GM18861 (cell line): ENCODE measurements at regions not wholly inside any gene's neighbourhood (a gene's known extent, or its start where the extent isn't known, plus 50 kb on each side); places are given as distances from the start of the nearest gene placed in this dataset.

Experiments used
- ATAC-seq: cut with Tn5 transposase; IDR thresholded peaks from one replicate; pipeline ENCODE4 v1.9.1; 2021; ENCODE audit not compliant: unreplicated experiment

DNA sequence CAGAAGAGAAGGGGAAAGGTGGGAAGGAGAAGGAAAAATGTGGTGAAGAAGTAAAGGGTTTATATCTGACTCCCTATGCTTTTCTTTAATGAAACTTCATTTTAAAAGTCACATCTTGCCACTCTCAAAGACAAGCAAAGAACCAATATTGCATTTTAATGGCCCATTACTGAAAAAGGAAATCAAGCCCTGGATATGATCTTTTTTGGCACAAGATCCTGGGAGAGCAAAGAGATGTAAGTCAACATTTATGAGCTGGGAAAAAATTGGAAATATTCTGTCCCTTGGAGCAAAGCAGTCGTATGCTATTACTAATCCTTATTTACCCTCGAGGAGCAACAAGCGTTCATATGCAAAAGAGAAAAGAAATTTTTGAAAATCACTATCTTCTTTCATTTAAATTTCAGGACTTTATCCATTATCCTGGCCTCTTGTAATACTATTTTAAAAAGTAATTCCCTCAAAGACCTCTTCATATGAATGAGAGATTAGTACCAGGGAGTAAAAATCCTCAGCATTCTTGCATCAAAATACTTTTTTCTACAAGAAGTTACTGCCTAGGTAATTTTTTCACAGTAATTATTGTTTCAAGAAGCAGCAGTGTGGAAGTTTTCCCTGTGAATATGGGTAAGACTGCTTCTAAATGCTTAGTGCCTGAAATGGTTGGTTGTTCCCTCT, 435.3 kb upstream of the PDZRN3 start:
- no peak for ATAC-seq

GRCh38 chr3:74059301-74059922, 434.7 kb upstream of the PDZRN3 start:
- no peak for ATAC-seq

GRCh38 chr3:74057169-74057568, 432.4 kb upstream of the PDZRN3 start:
- ATAC-seq: no peak

- ATAC-seq: no peak
Observed at GRCh38 chr3:74055061-74055460, 430.3 kb upstream of the PDZRN3 start.

DNA sequence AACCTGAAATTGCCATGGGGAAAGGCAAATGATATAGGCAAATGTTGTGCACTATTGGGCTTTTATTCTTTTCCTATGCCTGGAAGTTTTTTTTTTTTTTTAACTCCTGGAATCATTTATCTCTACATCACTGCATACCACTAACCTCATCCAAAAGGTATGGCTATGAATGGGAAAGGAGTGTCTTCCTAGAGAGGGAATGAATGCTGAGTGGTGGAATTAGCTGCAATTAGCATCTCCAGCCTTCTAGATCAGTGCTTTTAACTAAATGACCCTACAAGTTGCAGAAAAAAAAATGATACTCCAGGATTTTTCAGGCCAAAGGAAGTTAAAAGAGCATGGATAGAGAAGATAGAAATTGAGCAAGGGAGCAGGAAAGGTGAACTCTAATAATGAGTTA, 429.8 kb upstream of the PDZRN3 start:
- ATAC-seq: no peak

DNA sequence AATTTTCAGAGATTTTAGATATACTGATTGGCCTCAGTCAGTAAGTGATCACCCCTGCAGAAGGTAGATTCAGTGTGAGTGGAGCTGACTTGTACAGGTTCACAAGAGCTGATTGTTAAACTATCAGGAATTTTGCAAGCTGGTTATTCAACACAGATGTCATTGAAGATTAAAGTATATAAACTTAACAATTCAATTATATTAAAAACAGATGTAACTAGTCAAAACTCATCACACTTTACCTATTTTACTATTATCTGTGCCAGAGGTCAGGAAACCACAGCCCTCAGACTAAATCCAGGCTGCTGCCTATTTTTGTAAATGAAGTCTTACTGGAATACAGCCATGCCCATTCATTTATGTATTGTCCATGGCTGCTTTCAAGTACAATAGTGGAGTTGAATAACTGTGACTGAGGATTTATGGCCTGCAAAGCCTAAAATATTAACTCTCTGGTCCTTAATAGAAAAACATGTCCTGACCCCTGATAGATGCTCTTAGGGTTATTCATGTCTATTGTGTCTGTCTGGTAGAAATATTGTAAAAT, 429.3 kb upstream of the PDZRN3 start:
- ATAC-seq: no peak

- no peak for ATAC-seq
Observed at GRCh38 chr3:74049444-74049843, 424.7 kb upstream of the PDZRN3 start.

- no peak for ATAC-seq
Observed at GRCh38 chr3:74048699-74049098, 424.0 kb upstream of the PDZRN3 start.

GRCh38 chr3:74045000-74045399, 420.3 kb upstream of the PDZRN3 start:
- ATAC-seq: no peak

DNA sequence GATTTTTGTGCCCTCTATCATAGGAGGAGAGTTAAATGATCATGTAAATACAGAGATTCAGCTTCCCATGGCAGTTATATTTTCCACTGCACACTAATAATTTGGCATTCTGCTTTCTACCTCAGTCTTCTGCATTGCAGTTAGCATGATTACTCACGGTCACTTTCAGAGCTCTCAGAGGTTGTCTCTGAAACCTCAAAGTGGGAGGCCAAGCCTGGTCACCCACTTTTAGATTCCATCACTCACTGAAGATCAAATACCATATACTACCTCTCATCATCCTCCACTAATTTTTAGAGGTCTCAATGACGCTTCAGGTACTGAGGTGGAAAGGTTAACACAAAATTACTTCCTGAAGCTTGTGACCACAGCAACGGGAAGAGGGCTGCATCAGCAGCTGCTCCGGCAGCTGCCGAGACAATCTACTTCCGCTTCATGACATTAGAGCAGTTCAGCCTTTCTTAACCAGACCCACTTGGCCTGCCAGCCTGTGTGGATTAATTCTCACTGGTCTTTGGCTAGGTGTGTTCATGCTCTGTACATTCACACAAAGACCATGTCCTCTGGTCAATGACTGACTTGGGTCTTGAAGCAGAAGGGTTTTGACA, 416.4 kb upstream of the PDZRN3 start:
- no peak for ATAC-seq

DNA sequence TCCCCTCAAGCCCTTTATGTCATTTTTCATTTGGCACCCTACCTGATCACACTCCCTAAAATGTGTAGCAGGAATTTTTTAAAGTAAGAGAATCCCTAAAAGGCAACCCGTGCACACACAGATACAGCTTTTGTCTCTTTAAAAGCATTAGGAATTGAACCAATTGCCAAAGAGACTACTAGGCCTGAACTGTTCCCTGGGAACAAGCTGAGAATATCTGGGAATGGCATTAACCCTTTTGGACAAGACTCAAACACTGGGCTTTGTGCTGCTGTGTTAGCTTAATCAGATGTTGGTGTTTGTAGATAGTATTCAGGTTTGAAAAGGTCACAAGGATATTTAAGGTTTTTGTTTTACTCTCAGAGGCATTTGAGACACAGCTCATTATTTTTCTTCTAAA, 414.4 kb upstream of the PDZRN3 start:
- ATAC-seq: no peak

DNA sequence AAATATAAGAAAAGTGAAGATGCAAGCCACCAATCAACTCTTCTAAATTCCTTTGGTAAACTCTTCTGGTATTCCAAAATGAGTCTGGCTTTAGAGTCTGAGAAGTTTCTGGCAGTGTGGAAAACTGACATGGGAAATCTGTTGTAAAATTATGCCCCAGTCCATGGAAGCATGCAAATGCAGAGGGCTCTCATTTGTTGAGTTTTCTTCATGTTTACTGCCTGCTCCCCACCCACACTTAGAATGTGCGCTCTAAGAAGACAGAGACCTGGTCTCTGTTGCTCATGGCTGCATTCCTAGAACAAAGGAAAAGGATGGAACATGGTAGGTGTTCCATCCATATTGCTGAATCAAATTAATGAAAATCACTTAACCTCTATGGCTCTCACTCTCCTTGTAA, 411.8 kb upstream of the PDZRN3 start:
- ATAC-seq: no peak

- no peak for ATAC-seq
Observed at GRCh38 chr3:74036102-74036501, 411.4 kb upstream of the PDZRN3 start.

DNA sequence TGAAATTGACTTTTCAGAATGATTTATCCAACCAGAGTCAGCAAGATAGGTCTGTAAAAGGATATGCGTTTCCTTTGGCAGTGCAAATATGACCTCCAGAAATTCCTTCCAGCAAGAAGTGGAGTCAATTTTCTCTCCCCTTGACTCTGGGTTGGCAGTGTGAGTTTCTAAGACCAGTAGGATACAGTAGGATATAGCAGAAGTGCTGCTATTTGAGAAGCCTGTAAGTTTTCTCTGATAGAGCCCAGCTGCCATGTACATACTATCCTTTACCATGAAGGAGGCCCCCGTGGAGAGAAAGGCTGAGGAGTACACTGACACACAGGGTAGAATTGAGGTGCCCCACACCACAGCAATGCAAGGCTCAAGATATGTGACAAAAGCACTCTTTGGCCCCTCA, 409.1 kb upstream of the PDZRN3 start:
- ATAC-seq: no peak

- ATAC-seq: no peak
Observed at GRCh38 chr3:74033381-74033780, 408.6 kb upstream of the PDZRN3 start.

- no peak for ATAC-seq
Observed at GRCh38 chr3:74027121-74027520, 402.4 kb upstream of the PDZRN3 start.

- no peak for ATAC-seq
Observed at GRCh38 chr3:74023395-74023794, 398.7 kb upstream of the PDZRN3 start.

DNA sequence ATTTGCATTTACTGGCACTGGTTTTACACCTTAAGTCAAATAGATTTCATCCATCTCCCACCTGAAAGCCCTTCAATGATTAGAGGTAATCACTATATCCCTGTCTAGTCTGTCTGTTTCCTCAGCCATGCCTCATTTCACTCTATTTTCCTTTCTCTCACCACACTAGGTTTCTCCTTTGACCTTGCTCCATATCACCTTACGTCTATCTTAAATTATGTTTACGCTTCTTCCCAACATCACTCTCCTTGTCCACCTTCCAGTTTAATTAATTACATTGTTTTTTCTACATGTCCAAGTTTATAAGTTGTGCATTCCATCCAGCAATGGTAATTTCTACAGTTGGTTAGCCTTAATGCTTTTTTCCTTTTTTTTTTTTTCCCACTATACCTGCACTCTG, 396.7 kb upstream of the PDZRN3 start:
- no peak for ATAC-seq

- ATAC-seq: no peak
Observed at GRCh38 chr3:74009961-74010844, 385.5 kb upstream of the PDZRN3 start.

DNA sequence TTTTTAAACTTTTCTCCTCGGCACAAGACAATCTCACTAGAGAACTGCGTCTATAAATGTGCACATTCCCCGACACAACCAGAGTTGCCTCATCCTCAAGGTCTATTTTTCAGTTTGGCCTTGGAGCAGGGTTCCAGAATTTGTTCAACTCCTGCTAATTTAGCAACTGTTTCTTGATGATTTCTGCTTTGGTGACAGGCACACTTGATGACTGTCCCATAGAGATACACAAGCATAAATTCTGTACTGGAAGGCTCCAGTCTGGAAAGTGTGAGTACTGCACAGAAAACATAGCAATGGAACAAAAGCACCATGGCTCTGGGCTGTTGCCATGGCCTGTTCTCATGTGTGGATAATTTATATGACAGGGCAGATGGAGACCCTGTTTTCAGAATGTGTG, 379.6 kb upstream of the PDZRN3 start:
- ATAC-seq: no peak

- no peak for ATAC-seq
Observed at GRCh38 chr3:74003734-74004133, 379.0 kb upstream of the PDZRN3 start.
